ENCODE measurements at regions not wholly inside any gene's neighbourhood (a gene's known extent, or its start where the extent isn't known, plus 50 kb on each side); places are given as distances from the start of the nearest gene placed in this dataset.

DNA sequence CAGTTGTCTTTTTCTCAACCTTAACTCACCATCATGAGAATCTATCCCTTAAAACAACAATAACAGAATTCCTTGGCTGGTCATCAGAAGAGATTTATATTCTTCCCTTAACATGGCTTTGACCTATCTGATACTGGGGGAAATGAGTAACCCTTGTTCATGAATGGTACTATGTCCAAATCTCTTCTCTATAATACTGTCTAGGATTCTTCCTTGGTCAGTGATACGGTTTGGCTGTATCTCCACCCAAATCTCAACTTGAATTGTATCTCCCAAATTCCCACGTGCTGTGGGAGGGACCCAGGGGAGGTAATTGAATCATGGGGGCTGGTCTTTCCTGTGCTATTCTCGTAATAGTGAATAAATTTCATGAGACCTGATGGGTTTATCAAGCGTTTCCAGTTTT, 282.0 kb upstream of the SIX2 start:
- DNase-seq (ENCODE audit: low read depth), result peak; percentile 84
- no peak overlapping the region for H3K4me3 ChIP-seq (ENCODE audit: control insufficient read depth, low read depth, low read length)
- TF ChIP-seq, protein P1, sequence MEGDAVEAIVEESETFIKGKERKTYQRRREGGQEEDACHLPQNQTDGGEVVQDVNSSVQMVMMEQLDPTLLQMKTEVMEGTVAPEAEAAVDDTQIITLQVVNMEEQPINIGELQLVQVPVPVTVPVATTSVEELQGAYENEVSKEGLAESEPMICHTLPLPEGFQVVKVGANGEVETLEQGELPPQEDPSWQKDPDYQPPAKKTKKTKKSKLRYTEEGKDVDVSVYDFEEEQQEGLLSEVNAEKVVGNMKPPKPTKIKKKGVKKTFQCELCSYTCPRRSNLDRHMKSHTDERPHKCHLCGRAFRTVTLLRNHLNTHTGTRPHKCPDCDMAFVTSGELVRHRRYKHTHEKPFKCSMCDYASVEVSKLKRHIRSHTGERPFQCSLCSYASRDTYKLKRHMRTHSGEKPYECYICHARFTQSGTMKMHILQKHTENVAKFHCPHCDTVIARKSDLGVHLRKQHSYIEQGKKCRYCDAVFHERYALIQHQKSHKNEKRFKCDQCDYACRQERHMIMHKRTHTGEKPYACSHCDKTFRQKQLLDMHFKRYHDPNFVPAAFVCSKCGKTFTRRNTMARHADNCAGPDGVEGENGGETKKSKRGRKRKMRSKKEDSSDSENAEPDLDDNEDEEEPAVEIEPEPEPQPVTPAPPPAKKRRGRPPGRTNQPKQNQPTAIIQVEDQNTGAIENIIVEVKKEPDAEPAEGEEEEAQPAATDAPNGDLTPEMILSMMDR (conservative IDR thresholded peaks at IDR 0.05; ENCODE audit: control insufficient read depth, insufficient read depth, low read depth, low read length), result no peak

DNA sequence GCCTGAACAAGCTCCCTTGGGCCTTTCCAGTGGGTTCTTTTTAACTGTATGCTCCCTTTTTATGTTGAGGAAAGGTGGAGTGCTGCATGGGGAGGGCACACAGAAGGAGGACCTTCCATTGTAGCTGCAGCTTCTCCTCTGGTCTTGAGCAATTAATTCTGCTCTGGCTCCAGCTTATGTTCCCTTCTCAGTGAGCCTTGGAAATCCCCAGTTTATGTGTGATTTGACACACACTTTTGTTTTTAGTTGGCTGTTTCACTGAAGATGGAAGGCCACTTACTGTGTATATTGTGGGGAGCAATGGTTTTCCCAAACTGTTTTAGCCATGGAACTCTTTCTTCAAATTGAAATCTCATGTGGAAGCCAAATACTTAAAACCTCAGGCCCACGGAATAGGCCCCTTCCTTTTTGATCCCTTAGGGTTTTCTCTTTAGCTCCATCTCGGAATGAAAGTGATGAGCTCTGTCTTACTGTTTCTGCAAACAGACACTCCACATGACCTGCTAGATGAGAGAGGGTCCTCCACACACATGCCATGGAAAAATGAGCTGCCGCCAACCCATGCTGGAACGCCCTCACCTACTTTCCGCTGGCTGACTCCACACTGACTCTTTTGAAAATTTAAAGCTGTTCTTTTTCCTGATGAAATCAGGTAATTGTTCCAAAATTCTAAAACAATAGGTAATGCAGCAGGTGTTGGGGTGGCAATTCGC, 280.9 kb upstream of the SIX2 start:
- DNase-seq (ENCODE audit: low read depth), result peak; percentile 17
- TF ChIP-seq, protein P1 (conservative IDR thresholded peaks at IDR 0.05; ENCODE audit: control insufficient read depth, insufficient read depth, low read depth, low read length), result no peak
- H3K4me3 ChIP-seq (ENCODE audit: control insufficient read depth, low read depth, low read length), result no peak overlapping the region

DNA sequence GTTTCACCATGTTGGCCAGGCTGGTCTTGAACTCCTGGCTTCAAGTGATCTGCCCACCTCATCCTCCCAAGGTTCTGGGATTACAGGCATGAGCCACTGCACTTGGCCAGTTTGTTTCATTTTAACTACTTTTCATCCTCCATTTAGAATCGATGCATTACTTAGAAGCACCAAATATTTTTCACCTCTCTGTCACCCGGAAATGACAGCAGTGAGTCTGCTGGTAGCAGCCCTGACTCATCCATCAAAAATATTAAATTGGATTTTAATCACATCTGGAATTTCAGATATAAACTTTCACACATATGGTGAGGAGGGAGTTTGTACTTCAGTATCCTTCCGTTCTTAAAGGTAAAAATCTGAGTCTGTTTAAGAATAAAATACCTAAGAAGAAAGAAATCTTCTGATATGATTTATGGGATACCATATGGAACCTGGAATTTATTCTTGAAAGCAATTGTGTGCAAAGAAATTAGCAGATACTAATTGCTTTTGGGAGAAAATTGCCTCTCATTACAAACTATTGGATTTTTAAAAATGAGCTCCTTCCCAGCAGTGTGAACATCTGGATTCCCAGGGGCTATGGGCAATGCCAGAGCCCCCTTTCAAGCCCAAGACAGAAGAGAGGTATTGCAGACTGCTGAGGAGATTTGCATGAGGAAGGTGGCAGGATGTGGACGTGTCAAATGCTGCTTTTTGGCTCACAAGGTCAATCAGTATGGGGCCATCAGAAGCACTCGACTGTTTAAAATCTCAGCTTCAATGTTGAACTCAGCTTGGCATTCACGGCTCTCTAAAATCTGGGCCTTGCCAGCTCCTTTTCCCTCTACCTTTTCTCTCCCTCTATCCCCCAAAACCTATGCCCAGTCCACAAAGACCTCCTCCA, 279.5 kb upstream of the SIX2 start:
- TF ChIP-seq, protein P1 (conservative IDR thresholded peaks at IDR 0.05; ENCODE audit: control insufficient read depth, insufficient read depth, low read depth, low read length), result no peak
- DNase-seq (ENCODE audit: low read depth), result peak; percentile 51
- no peak overlapping the region for H3K4me3 ChIP-seq (ENCODE audit: control insufficient read depth, low read depth, low read length)

DNA sequence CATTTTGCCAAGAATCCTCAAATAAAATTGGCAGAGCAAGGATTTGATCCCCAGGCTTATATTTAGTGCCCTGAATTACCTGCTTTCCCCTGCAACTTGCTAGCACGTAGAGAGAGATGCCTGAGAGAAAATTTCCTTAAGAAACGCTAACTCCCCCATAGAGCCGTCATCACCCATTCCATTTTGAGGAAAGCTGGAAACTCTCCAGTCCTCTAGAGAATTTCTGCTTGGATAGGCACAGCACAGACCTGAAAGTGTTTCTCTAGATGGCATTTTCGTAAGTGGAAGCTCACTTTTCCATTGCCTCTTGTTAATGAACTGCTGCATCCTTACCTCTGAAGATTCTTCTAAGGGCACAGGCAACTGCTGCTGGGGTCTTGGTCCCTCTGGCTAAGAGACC, 277.8 kb upstream of the SIX2 start:
- H3K4me3 ChIP-seq (ENCODE audit: control insufficient read depth, low read depth, low read length), result no peak overlapping the region
- no peak for DNase-seq (ENCODE audit: low read depth)
- TF ChIP-seq, protein P1 (conservative IDR thresholded peaks at IDR 0.05; ENCODE audit: control insufficient read depth, insufficient read depth, low read depth, low read length), result no peak

DNA sequence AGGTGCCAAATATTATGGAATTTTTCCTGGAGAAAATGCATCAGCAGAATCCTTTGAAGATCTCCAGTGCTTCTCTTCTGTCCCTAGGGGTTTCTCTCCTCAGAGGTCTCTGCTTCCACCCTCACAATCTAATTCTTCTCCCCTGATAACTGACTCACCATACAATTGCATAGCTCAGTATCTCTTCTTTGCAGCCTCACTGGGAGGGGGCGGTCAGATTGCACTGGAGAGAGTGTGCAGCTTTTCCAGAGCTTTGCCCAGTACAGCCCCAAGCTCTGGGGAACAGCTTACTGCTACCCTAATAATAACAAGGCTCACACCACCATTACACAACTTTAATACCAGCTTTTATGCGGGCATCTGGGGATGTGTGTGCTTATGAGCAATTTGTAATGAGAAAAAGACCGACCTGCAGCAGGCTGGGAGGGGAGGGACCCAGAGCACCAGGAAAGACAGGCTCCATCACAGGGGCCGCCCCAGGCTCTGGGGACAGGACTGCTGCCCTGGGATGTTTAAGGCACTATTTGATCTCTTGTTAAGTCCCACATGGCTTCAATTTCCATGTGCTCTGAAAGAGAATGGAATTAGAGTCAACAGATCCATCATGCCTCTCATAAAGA, 276.6 kb upstream of the SIX2 start:
- TF ChIP-seq, protein P1 (conservative IDR thresholded peaks at IDR 0.05; ENCODE audit: control insufficient read depth, insufficient read depth, low read depth, low read length), result no peak
- no peak overlapping the region for H3K4me3 ChIP-seq (ENCODE audit: control insufficient read depth, low read depth, low read length)
- DNase-seq (ENCODE audit: low read depth), result peak; percentile 84

DNA sequence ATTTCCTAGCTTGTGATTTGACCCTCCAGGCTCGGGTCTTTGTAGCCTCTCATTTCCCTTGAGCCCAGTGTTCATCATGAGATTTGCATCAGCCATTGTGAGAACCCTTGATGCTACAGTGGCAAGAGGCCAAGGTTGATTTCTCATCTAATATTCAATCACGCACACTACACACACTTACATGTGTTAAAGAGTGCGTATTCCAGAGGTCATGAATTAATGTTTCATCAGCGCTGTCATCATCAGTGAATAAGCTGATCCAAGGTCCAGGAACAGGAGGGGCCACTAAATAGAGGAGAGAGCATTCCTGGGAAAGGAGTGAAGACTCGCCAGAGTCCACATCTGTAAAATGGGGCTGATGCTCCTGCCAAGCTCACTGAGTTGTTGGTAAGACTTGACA, 276.1 kb upstream of the SIX2 start:
- TF ChIP-seq, protein P1 (conservative IDR thresholded peaks at IDR 0.05; ENCODE audit: control insufficient read depth, insufficient read depth, low read depth, low read length), result no peak
- H3K4me3 ChIP-seq (ENCODE audit: control insufficient read depth, low read depth, low read length), result no peak overlapping the region
- peak; percentile 97 for DNase-seq (ENCODE audit: low read depth)
